ENCODE measurements at regions not wholly inside any gene's neighbourhood (a gene's known extent, or its start where the extent isn't known, plus 50 kb on each side); places are given as distances from the start of the nearest gene placed in this dataset.

DNA sequence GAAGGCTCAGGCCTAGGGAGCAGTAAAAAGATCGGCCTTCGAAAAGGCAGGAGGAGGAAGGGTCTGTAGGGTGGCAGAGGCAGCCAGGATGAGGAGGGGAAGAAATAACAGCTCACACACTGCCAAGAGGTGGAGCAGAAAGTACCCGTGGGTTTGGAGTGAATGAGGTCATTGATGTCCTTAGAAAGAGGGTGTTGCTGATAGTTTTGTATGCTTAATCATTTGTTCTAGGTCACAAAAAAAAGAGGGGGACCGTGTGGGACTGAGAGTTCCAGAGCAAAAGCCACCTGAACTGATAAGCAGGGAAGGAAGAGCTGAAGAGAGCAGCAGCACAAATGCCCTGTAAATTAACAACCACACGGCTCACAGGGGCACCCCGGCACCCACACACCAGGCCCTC, 140.4 kb downstream of the FAM161A start:
- CTCF ChIA-PET (ENCODE audit: partially characterized antibody), result interaction anchor here (0.6 to 1.4 kb wide), 3 partner anchors 16 to 406 kb away, joined by 3 to 6 read pairs (median 3); no protein-coding TSS in a partner anchor
- Histone ChIP-seq H3K9ac (replicated peaks in 1 of 4; ENCODE audit: extremely low read depth in 1 of 4, low read depth in 3 of 4, low read length in 3 of 4) (no peak overlapping the region), H2AFZ (ENCODE audit: low read length) (peak overlapping the region; percentile 72; the same call in 1 of the 2 replicates), H2BK15ac (ENCODE audit: low read length) (no peak overlapping the region), H3K79me2 (ENCODE audit: control insufficient read depth in 1 of 2, insufficient read depth in 2 of 2, low read length in 2 of 2) (no peaks in the 10 kb centered on the region), H3K36me3 (ENCODE audit: control insufficient read depth in 2 of 4, insufficient read depth in 4 of 4, low read length in 3 of 4) (no peaks in the 10 kb centered on the region), H2BK20ac (ENCODE audit: low read length) (no peak overlapping the region), H3K23ac (ENCODE audit: insufficient read length) (no peak overlapping the region), H3K14ac (ENCODE audit: insufficient read length) (no peak overlapping the region), H4K20me1 (replicated peaks in 1 of 2; ENCODE audit: control insufficient read depth in 1 of 2, insufficient read depth in 2 of 2, low read length in 2 of 2) (no peaks in the 10 kb centered on the region), H3K9me3 (ENCODE audit: insufficient read depth in 2 of 2, low read depth in 1 of 2, low read length in 1 of 2) (no peaks in the 10 kb centered on the region), H3K23me2 (ENCODE audit: low read depth, low read length) (no peaks in the 10 kb centered on the region), H3K79me1 (ENCODE audit: low read depth, low read length) (no peaks in the 10 kb centered on the region), H4K91ac (replicated peaks; ENCODE audit: insufficient read length, low read length) (no peak overlapping the region), H3K56ac (replicated peaks; ENCODE audit: insufficient read length, low read depth, low read length) (no peak overlapping the region), H3K4ac (replicated peaks; ENCODE audit: insufficient read length, low read depth, low read length) (no peak overlapping the region), H3K4me3 (ENCODE audit: extremely low read depth in 1 of 4, insufficient read depth in 2 of 4, low read depth in 3 of 4, low read length in 4 of 4) (no peak overlapping the region), H4K8ac (ENCODE audit: extremely low read depth, insufficient read depth, low read length) (no peak overlapping the region), H2BK5ac (ENCODE audit: low read depth, low read length) (no peak overlapping the region), H3K27ac (ENCODE audit: low read depth, low read length) (no peak overlapping the region), H3K18ac (ENCODE audit: extremely low read depth, low read length) (no peak overlapping the region), H4K5ac (ENCODE audit: insufficient read length, low read depth, low read length) (no peak overlapping the region), H3K4me2 (ENCODE audit: insufficient read depth in 1 of 2, low read depth in 2 of 2, low read length in 2 of 2) (no peak overlapping the region), H3K27me3 (replicated peaks in 1 of 4; ENCODE audit: control insufficient read depth in 3 of 4, extremely low read depth in 1 of 4, insufficient read depth in 3 of 4, low read length in 3 of 4) (no peaks in the 10 kb centered on the region), H2BK120ac (replicated peaks; ENCODE audit: low read depth, low read length) (no peak overlapping the region), H2AK5ac (ENCODE audit: low read depth, low read length) (no peak overlapping the region), H3K4me1 (replicated peaks in 1 of 4; ENCODE audit: control insufficient read depth in 3 of 4, insufficient read depth in 4 of 4, low read length in 3 of 4) (no peaks in the 10 kb centered on the region), H2BK12ac (ENCODE audit: low read depth, low read length) (no peak overlapping the region)
- no peak for TF ChIP-seq POU5F1 (IDR thresholded peaks at IDR 0.05; ENCODE audit: low read depth, low read length)
- no peak for TF ChIP-seq HDAC2 (IDR thresholded peaks at IDR 0.05; ENCODE audit: borderline replicate concordance in 1 of 2, low read depth in 2 of 2, low read length in 2 of 2)
- no peak for TF ChIP-seq FOSL1 (IDR thresholded peaks at IDR 0.05; ENCODE audit: insufficient read depth, low read depth, low read length)
- no peak for TF ChIP-seq EGR1 (IDR thresholded peaks at IDR 0.05; ENCODE audit: borderline replicate concordance, low read depth, low read length)
- TF ChIP-seq POLR2A (IDR thresholded peaks at IDR 0.05; ENCODE audit: control extremely low read depth in 1 of 2, low read depth in 2 of 2, low read length in 2 of 2), result no peak
- no peak for TF ChIP-seq SRF (IDR thresholded peaks at IDR 0.05; ENCODE audit: low read depth, low read length)
- no peak for TF ChIP-seq RNF2 (IDR thresholded peaks at IDR 0.05; ENCODE audit: borderline replicate concordance, low read depth, low read length, missing control alignments, poor library complexity, severe bottlenecking)
- TF ChIP-seq POLR2AphosphoS5 (IDR thresholded peaks at IDR 0.05; ENCODE audit: low read depth, low read length), result no peak
- TF ChIP-seq, protein P1, sequence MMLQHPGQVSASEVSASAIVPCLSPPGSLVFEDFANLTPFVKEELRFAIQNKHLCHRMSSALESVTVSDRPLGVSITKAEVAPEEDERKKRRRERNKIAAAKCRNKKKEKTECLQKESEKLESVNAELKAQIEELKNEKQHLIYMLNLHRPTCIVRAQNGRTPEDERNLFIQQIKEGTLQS (IDR thresholded peaks at IDR 0.05; ENCODE audit: insufficient read depth, low read depth, low read length), result no peak
- TF ChIP-seq SP4 (IDR thresholded peaks at IDR 0.05; ENCODE audit: low read length), result no peak
- no peak for TF ChIP-seq BCL11A (IDR thresholded peaks at IDR 0.05; ENCODE audit: low read depth in 2 of 2, low read length in 2 of 2)
- no peak for TF ChIP-seq PHF8 (conservative IDR thresholded peaks at IDR 0.05; ENCODE audit: low read depth, low read length)
- no peak for TF ChIP-seq RBBP5 (IDR thresholded peaks at IDR 0.05; ENCODE audit: borderline replicate concordance, low read depth, low read length)
- POLR2A ChIA-PET (ENCODE audit: partially characterized antibody), result interaction anchor here (0.8 kb wide), 1 partner anchor 26 kb away, joined by 3 read pairs; no protein-coding TSS in a partner anchor
- DNase-seq (ENCODE audit: low read depth in 1 of 2, low spot score in 2 of 2) (no peak), FAIRE-seq (no peak)
- 91% methylated on average over 6 of the region's 6 CpGs; no CpG with 5 or more reads in 1 of the 2 experiments for WGBS, 2 experiments (ENCODE audit: extremely low coverage in 1 of 2, insufficient coverage in 1 of 2, insufficient read length in 1 of 2, insufficient replicate concordance in 2 of 2, low coverage in 1 of 2, low lambda C conversion rate in 2 of 2, missing lambda C conversion rate in 1 of 2)

All from H1 (cell line).